SK-N-DZ (cell line): ENCODE measurements at regions not wholly inside any gene's neighbourhood (a gene's known extent, or its start where the extent isn't known, plus 50 kb on each side); places are given as distances from the start of the nearest gene placed in this dataset.

Experiments used
- DNase-seq: peaks from one replicate; pipeline ENCODE4 v3.0.0-alpha.2; 2015; ENCODE audit warnings: low spot score

- DNase-seq, result no peak
Observed at GRCh38 chr12:97093187-97093683, 186.2 kb downstream of the NEDD1 start.

- no peak for DNase-seq
Observed at GRCh38 chr12:97097734-97098133, 190.7 kb downstream of the NEDD1 start.

GRCh38 chr12:97109441-97109840, 202.4 kb downstream of the NEDD1 start:
- no peak for DNase-seq

GRCh38 chr12:97112136-97112535, 205.1 kb downstream of the NEDD1 start:
- DNase-seq, result no peak

GRCh38 chr12:97118796-97119375, 211.8 kb downstream of the NEDD1 start:
- no peak for DNase-seq

GRCh38 chr12:97127061-97127460, 220.0 kb downstream of the NEDD1 start:
- no peak for DNase-seq

GRCh38 chr12:97131220-97131981, 224.3 kb downstream of the NEDD1 start:
- DNase-seq, result no peak

- no peak for DNase-seq
Observed at GRCh38 chr12:97132270-97132669, 225.2 kb downstream of the NEDD1 start.

- no peak for DNase-seq
Observed at GRCh38 chr12:97134495-97134894, 227.4 kb downstream of the NEDD1 start.

- no peak for DNase-seq
Observed at GRCh38 chr12:97140355-97140754, 233.3 kb downstream of the NEDD1 start.

- DNase-seq, result peak; percentile 25
Observed at GRCh38 chr12:97142737-97143410, 235.8 kb downstream of the NEDD1 start.

GRCh38 chr12:97148941-97149559, 242.0 kb downstream of the NEDD1 start:
- peak; percentile 62 for DNase-seq

GRCh38 chr12:97151481-97151880, 244.4 kb downstream of the NEDD1 start:
- DNase-seq, result no peak

- DNase-seq, result peak; percentile 71
Observed at GRCh38 chr12:97159377-97159776, 252.3 kb downstream of the NEDD1 start.

GRCh38 chr12:97160277-97160676, 253.2 kb downstream of the NEDD1 start:
- DNase-seq, result no peak

GRCh38 chr12:97162173-97162572, 255.1 kb downstream of the NEDD1 start:
- DNase-seq, result no peak

- DNase-seq, result no peak
Observed at GRCh38 chr12:97164936-97165335, 257.9 kb downstream of the NEDD1 start.

GRCh38 chr12:97167598-97167997, 260.5 kb downstream of the NEDD1 start:
- DNase-seq, result no peak

- peak; percentile 16 for DNase-seq
Observed at GRCh38 chr12:97168804-97169203, 261.7 kb downstream of the NEDD1 start.

- no peak for DNase-seq
Observed at GRCh38 chr12:97169889-97170567, 263.0 kb downstream of the NEDD1 start.

- no peak for DNase-seq
Observed at GRCh38 chr12:97173688-97174410, 266.8 kb downstream of the NEDD1 start.
